ENCODE measurements at regions not wholly inside any gene's neighbourhood (a gene's known extent, or its start where the extent isn't known, plus 50 kb on each side); places are given as distances from the start of the nearest gene placed in this dataset.

DNA sequence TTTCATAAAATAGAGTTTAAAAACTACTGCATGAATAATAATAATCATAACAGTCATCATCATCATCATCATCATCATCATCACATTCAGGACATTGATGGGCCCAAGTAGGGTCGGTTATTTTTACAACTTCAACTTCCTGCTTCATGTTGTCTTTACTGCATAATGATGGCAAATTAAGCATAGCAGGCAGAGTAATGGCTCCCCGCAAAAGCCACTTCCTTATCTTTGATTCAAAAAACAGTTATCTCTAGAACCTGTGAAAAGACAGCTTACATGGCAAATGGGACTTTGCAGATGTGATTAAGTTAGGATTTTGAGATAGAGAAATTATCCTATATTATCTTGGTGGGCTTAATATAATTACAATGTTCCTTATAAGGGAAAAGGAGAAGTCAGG lies 792.9 kb downstream of the LIG4 start:
- Histone ChIP-seq H3K27ac (ENCODE audit: low read length) (no peak overlapping the region), H3K36me3 (ENCODE audit: control insufficient read depth in 2 of 2, insufficient read depth in 2 of 2, low read length in 2 of 2) (no peaks in the 10 kb centered on the region), H3K9me3 (ENCODE audit: control insufficient read depth in 2 of 2, low read length in 2 of 2) (no peaks in the 10 kb centered on the region), H3K27me3 (ENCODE audit: control insufficient read depth in 1 of 2, insufficient read depth in 2 of 2, low read length in 2 of 2) (no peaks in the 10 kb centered on the region), H3K4me1 (ENCODE audit: control insufficient read depth, insufficient read depth, low read length) (no peaks in the 10 kb centered on the region), H3K4me3 (ENCODE audit: low read length in 2 of 2) (no peak overlapping the region), H3K9ac (ENCODE audit: low read length in 2 of 2) (no peak overlapping the region)

DNA sequence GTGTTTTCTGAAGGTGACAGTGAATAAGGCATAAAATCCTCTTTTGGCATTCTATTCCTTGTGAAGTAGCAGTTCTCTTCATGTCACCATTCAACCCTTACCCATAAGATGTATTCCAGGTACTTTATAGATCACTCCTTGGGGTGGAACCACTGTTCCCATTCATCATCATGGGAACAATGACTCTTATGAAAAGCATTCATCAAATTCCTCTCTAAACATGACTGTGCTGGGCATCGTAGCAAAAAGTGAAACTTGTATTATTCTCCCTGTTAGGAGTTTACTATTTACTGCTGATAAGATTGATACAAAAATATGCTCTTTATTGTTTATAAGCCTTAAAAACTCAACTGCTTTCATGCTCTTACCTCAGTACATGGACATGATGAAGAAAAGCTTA lies 793.4 kb downstream of the LIG4 start:
- Histone ChIP-seq H3K36me3 (ENCODE audit: control insufficient read depth in 2 of 2, insufficient read depth in 2 of 2, low read length in 2 of 2) (no peaks in the 10 kb centered on the region), H3K27ac (ENCODE audit: low read length) (no peak overlapping the region), H3K4me1 (ENCODE audit: control insufficient read depth, insufficient read depth, low read length) (no peaks in the 10 kb centered on the region), H3K27me3 (ENCODE audit: control insufficient read depth in 1 of 2, insufficient read depth in 2 of 2, low read length in 2 of 2) (no peaks in the 10 kb centered on the region), H3K9ac (ENCODE audit: low read length in 2 of 2) (no peak overlapping the region), H3K4me3 (ENCODE audit: low read length in 2 of 2) (no peak overlapping the region), H3K9me3 (ENCODE audit: control insufficient read depth in 2 of 2, low read length in 2 of 2) (no peaks in the 10 kb centered on the region)

DNA sequence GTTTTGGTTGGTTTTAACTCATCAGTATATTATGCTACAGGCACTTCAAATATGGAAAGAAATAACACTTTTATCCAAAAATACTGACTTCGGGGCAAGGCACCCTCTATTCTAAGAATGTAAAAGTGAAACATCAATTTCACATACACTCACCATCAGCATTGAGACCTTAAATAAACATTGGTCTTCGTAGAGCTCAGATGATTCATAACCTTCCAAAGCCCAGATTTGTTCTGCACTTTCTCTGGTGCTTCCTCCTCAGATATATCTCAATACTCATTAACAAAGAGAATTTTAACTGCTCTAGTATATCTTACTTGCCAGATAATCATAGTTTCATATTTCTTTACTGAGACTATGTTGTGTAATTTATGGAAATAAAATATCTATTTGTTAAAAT lies 794.3 kb downstream of the LIG4 start:
- Histone ChIP-seq H3K27me3 (ENCODE audit: control insufficient read depth in 1 of 2, insufficient read depth in 2 of 2, low read length in 2 of 2) (no peaks in the 10 kb centered on the region), H3K27ac (ENCODE audit: low read length) (no peak overlapping the region), H3K4me1 (ENCODE audit: control insufficient read depth, insufficient read depth, low read length) (no peaks in the 10 kb centered on the region), H3K4me3 (ENCODE audit: low read length in 2 of 2) (no peak overlapping the region), H3K9ac (ENCODE audit: low read length in 2 of 2) (no peak overlapping the region), H3K36me3 (ENCODE audit: control insufficient read depth in 2 of 2, insufficient read depth in 2 of 2, low read length in 2 of 2) (no peaks in the 10 kb centered on the region), H3K9me3 (ENCODE audit: control insufficient read depth in 2 of 2, low read length in 2 of 2) (no peaks in the 10 kb centered on the region)

DNA sequence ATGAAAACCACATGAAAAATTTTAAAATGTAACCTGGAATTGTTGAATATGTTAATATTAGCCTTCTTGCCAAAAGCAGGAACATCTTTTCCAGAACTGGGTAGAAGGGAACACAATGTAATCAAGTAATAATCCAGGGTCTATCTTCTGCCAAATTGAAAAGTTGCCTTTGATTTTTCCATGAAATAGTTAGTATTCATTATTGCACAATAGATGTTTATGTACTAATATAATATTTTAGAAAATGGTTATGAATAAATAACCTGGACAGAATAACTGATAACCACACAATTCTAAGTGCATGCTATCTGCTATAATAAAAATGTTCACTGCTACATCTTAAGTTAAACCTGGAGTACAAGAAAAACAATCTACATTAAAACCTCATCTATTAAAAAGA lies 802.3 kb downstream of the LIG4 start:
- no peak overlapping the region for H3K9ac ChIP-seq (ENCODE audit: low read length in 2 of 2)

DNA sequence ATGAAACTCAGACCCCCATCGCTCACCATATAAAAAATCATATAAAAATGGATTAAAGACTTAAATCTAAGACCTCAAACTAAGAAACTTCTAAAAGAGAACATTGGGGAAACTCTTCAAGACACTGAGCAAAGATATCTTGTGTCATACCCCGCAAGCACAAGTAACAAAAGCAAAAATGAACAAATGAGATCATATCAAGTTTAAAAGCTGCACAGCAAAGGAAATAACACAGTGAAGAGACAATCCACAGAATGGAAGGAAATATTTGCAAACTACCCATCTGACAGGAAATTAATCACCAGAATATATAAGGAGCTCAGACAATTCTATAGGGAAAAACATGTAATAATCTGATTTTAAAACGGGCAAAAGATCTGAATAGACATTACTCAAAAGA lies 808.3 kb downstream of the LIG4 start:
- no peak overlapping the region for H3K27ac ChIP-seq (ENCODE audit: low read length)
- no peak overlapping the region for H3K4me3 ChIP-seq (ENCODE audit: low read length in 2 of 2)
- H3K4me1 ChIP-seq (ENCODE audit: control insufficient read depth, insufficient read depth, low read length): no peaks in the 10 kb centered on the region
- H3K36me3 ChIP-seq (ENCODE audit: control insufficient read depth in 2 of 2, insufficient read depth in 2 of 2, low read length in 2 of 2): no peaks in the 10 kb centered on the region
- no peaks in the 10 kb centered on the region for H3K27me3 ChIP-seq (ENCODE audit: control insufficient read depth in 1 of 2, insufficient read depth in 2 of 2, low read length in 2 of 2)
- no peak overlapping the region for H3K9ac ChIP-seq (ENCODE audit: low read length in 2 of 2)
- peaks cover 2 to 3% of the 10 kb centered on the region in 2 donors for H3K9me3 ChIP-seq (ENCODE audit: control insufficient read depth in 2 of 2, low read length in 2 of 2)

More for the DNA sequence above, 802.3 kb downstream of the LIG4 start:
- Histone ChIP-seq H3K27ac (ENCODE audit: low read length) (no peak overlapping the region), H3K27me3 (ENCODE audit: control insufficient read depth in 1 of 2, insufficient read depth in 2 of 2, low read length in 2 of 2) (no peaks in the 10 kb centered on the region), H3K36me3 (ENCODE audit: control insufficient read depth in 2 of 2, insufficient read depth in 2 of 2, low read length in 2 of 2) (no peaks in the 10 kb centered on the region), H3K4me3 (ENCODE audit: low read length in 2 of 2) (no peak overlapping the region), H3K4me1 (ENCODE audit: control insufficient read depth, insufficient read depth, low read length) (no peaks in the 10 kb centered on the region), H3K9me3 (ENCODE audit: control insufficient read depth in 2 of 2, low read length in 2 of 2) (no peaks in the 10 kb centered on the region)

DNA sequence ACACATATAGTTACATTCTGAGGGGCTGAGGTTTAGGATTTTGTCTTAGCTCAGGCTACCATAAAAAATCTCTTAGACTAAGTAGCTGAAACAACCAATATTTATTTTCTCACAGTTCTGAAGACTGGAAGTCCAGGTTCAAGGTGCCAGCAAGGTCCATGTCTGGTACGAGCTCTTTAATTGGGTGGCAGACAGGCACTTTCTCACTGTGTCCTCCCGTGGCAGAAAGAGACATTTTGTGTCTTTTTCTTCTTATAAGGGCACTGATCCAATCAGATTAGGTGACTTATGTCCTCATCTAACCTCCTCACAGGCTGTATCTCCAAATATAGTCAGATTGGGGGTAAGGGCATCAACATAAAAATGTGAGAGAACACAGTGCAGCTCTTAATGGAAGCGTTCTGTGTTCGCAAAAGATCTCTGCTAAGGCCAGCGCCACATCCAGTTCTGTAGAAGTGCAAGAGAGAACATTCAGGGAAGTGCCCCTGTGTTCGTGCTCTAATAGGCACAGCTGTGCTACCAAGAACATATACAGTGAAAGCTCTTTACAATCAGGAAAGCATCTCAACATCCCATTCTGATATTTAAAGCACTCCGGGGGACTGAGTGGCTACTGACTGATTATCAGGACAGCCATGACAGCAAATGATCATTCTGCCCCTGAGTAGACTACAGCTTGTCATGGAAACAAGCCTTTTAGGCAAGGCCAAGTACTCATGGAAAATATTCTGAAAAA lies 819.2 kb downstream of the LIG4 start:
- Histone ChIP-seq H3K27me3 (ENCODE audit: control insufficient read depth in 1 of 2, insufficient read depth in 2 of 2, low read length in 2 of 2) (no peaks in the 10 kb centered on the region), H3K36me3 (ENCODE audit: control insufficient read depth in 2 of 2, insufficient read depth in 2 of 2, low read length in 2 of 2) (no peaks in the 10 kb centered on the region), H3K9me3 (ENCODE audit: control insufficient read depth in 2 of 2, low read length in 2 of 2) (no peaks in the 10 kb centered on the region), H3K9ac (ENCODE audit: low read length in 2 of 2) (no peak overlapping the region), H3K4me1 (ENCODE audit: control insufficient read depth, insufficient read depth, low read length) (no peaks in the 10 kb centered on the region), H3K4me3 (ENCODE audit: low read length in 2 of 2) (no peak overlapping the region), H3K27ac (ENCODE audit: low read length) (no peak overlapping the region)

DNA sequence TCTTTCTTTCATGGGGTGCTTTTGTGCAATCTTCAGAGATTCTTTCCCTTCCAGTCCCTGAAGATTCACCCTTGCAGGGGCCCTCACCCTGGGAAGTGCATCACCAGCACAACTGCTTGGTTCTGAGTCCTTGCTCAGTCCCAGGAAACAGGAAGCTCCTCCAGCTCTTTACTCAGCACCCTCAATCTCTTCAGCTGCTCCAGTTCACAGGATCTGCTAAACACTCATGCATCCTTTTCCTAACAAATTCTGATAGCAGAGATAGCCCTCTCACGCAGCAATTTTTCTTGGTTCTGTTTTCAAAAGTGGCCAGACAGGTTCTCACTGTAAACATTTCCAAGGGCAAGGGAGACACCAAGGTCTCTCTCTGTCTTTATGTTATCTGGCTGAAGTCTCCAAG lies 823.1 kb downstream of the LIG4 start:
- Histone ChIP-seq H3K27me3 (ENCODE audit: control insufficient read depth in 1 of 2, insufficient read depth in 2 of 2, low read length in 2 of 2) (no peaks in the 10 kb centered on the region), H3K36me3 (ENCODE audit: control insufficient read depth in 2 of 2, insufficient read depth in 2 of 2, low read length in 2 of 2) (no peaks in the 10 kb centered on the region), H3K27ac (ENCODE audit: low read length) (no peak overlapping the region), H3K4me1 (ENCODE audit: control insufficient read depth, insufficient read depth, low read length) (no peaks in the 10 kb centered on the region), H3K9ac (ENCODE audit: low read length in 2 of 2) (no peak overlapping the region), H3K4me3 (ENCODE audit: low read length in 2 of 2) (no peak overlapping the region), H3K9me3 (ENCODE audit: control insufficient read depth in 2 of 2, low read length in 2 of 2) (no peaks in the 10 kb centered on the region)

DNA sequence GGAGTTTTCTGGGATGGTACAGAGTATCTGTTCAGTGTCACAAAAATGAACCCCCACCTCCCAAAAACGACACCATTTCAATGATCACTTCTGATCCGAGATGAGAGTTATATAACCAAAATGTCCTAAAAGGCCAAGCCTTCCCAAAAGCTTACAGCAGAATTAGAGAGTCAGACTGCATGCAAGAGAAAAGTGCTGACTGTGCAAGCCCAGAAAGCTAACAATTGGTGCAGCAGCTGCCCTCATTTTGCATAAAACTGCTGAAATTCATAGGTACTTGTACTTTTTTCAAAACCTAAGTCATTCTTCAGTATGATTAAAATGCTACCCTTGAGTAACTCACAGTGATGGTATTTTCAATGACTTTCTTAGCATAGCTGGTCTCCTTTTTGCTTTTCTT lies 819.6 kb upstream of the ARGLU1 start:
- Histone ChIP-seq H3K9ac (ENCODE audit: low read length in 2 of 2) (no peak overlapping the region), H3K9me3 (ENCODE audit: control insufficient read depth in 2 of 2, low read length in 2 of 2) (no peaks in the 10 kb centered on the region), H3K36me3 (ENCODE audit: control insufficient read depth in 2 of 2, insufficient read depth in 2 of 2, low read length in 2 of 2) (no peaks in the 10 kb centered on the region), H3K27me3 (ENCODE audit: control insufficient read depth in 1 of 2, insufficient read depth in 2 of 2, low read length in 2 of 2) (no peaks in the 10 kb centered on the region), H3K27ac (ENCODE audit: low read length) (no peak overlapping the region), H3K4me1 (ENCODE audit: control insufficient read depth, insufficient read depth, low read length) (no peaks in the 10 kb centered on the region), H3K4me3 (ENCODE audit: low read length in 2 of 2) (no peak overlapping the region)

DNA sequence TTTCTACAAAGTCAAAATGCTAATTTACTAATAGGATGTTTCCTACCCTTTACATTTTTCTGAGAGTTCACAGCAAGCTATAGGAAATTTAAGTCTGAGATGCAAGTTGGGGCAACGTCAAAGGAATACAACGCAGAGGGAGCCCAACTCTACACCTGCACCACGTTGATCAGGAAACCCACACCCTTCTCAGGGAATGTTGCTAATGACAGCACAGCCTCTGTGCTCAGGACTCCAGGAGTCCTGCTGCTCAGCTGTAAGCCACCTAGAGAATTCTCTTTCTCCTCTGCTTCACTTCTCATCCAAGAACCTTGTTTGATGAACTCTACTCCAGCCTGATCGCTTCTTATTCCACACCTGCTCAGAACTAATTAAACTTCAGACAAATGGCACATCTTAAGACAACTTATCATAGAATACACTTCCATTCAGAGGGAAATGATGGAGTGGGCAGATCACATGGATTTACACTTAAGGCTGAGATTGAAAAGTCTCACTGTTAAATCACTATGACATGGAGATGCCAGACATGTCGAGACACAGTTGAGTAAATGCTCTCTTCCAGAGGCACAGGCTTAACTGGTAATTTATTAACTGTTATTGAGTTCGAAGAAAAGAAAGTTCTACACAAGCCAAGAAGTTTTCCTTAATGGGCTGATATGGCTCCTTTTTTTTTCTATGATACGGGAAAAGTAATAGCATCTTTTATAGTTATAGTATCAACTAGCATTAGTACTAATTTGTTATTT lies 811.6 kb upstream of the ARGLU1 start:
- Histone ChIP-seq H3K27me3 (ENCODE audit: control insufficient read depth in 1 of 2, insufficient read depth in 2 of 2, low read length in 2 of 2) (no peaks in the 10 kb centered on the region), H3K4me3 (ENCODE audit: low read length in 2 of 2) (no peak overlapping the region), H3K27ac (ENCODE audit: low read length) (no peak overlapping the region), H3K36me3 (ENCODE audit: control insufficient read depth in 2 of 2, insufficient read depth in 2 of 2, low read length in 2 of 2) (no peaks in the 10 kb centered on the region), H3K9me3 (ENCODE audit: control insufficient read depth in 2 of 2, low read length in 2 of 2) (no peaks in the 10 kb centered on the region), H3K4me1 (ENCODE audit: control insufficient read depth, insufficient read depth, low read length) (no peaks in the 10 kb centered on the region), H3K9ac (ENCODE audit: low read length in 2 of 2) (no peak overlapping the region)

DNA sequence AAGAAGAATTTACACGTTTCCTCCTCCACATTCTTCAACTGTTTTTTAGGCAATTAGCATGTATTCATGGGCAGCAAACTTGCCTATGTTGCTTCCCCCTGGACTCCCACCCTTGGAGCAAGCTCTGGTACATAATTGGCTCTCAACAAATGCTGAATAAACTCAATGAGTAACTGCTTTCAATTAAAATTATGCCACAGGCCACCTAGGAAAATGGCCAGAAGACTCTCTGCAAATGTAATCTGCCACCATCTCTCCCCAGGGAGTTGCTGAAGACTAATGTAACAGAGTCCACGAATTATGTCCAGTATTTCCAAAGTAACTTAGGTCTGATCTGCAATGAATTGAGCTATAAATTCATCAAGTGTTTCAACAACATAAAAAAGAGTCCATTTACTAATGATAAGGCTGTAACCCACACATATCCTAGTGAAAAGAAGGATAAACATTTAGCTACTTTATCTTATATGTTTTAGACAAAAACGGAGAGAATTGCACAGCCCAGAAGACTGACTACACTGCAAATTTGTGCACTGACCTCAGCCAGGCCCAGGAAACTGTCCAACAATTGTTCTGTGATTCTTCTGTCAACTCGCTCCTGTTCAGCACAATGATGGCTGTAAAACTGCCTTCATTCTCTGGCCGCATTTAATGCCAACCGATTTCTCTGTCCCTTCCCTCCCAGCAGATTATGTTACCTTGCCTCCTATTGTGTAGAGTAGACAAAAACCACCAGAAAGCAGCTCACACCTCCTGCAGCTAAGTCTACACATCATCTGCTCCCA lies 808.6 kb upstream of the ARGLU1 start:
- H3K27me3 ChIP-seq (ENCODE audit: control insufficient read depth in 1 of 2, insufficient read depth in 2 of 2, low read length in 2 of 2): no peaks in the 10 kb centered on the region
- H3K36me3 ChIP-seq (ENCODE audit: control insufficient read depth in 2 of 2, insufficient read depth in 2 of 2, low read length in 2 of 2): no peaks in the 10 kb centered on the region
- H3K9me3 ChIP-seq (ENCODE audit: control insufficient read depth in 2 of 2, low read length in 2 of 2): no peaks in the 10 kb centered on the region
- no peak overlapping the region for H3K4me3 ChIP-seq (ENCODE audit: low read length in 2 of 2)
- no peak overlapping the region for H3K27ac ChIP-seq (ENCODE audit: low read length)
- H3K4me1 ChIP-seq (ENCODE audit: control insufficient read depth, insufficient read depth, low read length): no peaks in the 10 kb centered on the region
- H3K9ac ChIP-seq (ENCODE audit: low read length in 2 of 2): no peak overlapping the region
